CD14-positive monocyte (primary cell): ENCODE measurements at regions not wholly inside any gene's neighbourhood (a gene's known extent, or its start where the extent isn't known, plus 50 kb on each side); places are given as distances from the start of the nearest gene placed in this dataset.

ENCODE experiments used
- DNase-seq, 3 donors: peaks; one replicate each; pipeline ENCODE4 v3.0.0-alpha.2; 2011 to 2022
- H2AFZ ChIP-seq: 2 replicates; pipeline ENCODE4 v1.6.0; 2012; ENCODE audit warnings: mild to moderate bottlenecking, low read depth, low read length, inconsistent platforms; ENCODE audit not compliant: insufficient read depth, poor library complexity, severe bottlenecking
- H3K27ac ChIP-seq, 2 donors: 1 replicate in 1 of 2; 2 replicates in 1 of 2; pipeline ENCODE4 v1.5.1; 2012 to 2013; ENCODE audit warnings: low read length in 2 of 2, control low read depth in 1 of 2, inconsistent platforms in 1 of 2, low read depth in 1 of 2, mild to moderate bottlenecking in 1 of 2
- H3K27me3 ChIP-seq, 2 donors: one replicate each; pipeline versions ENCODE4 v1.6.0 to v1.6.1; 2011 to 2013; ENCODE audit warnings: low read length in 2 of 2; ENCODE audit not compliant: control insufficient read depth in 2 of 2, insufficient read depth in 2 of 2
- H3K36me3 ChIP-seq, 2 donors: replicated peaks in 1 of 2; 1 replicate in 1 of 2; 2 replicates in 1 of 2; pipeline versions ENCODE4 v1.5.1 to v1.6.1; 2012 to 2013; ENCODE audit warnings: low read length in 2 of 2, control low read depth in 1 of 2, inconsistent platforms in 1 of 2, mild to moderate bottlenecking in 1 of 2; ENCODE audit not compliant: insufficient read depth in 2 of 2, control insufficient read depth in 1 of 2
- H3K4me1 ChIP-seq, 2 donors: 1 replicate in 1 of 2; 2 replicates in 1 of 2; pipeline versions ENCODE4 v1.5.1 to v1.6.1; 2012 to 2013; ENCODE audit warnings: low read length in 2 of 2, control low read depth in 1 of 2, inconsistent platforms in 1 of 2, mild to moderate bottlenecking in 1 of 2, moderate library complexity in 1 of 2; ENCODE audit not compliant: insufficient read depth in 2 of 2, control insufficient read depth in 1 of 2
- H3K4me2 ChIP-seq: replicated peaks from 2 replicates; pipeline ENCODE3; 2012; ENCODE audit warnings: low read length, moderate library complexity, mild to moderate bottlenecking; ENCODE audit not compliant: poor library complexity, severe bottlenecking; ENCODE audit errors: extremely low read depth
- H3K4me3 ChIP-seq, 3 experiments: fragments of 200-600 bp in 1 of 3; sonication (generic) in 1 of 3; replicated peaks in 1 of 3; 1 replicate in 2 of 3; 2 replicates in 1 of 3; pipeline ENCODE4 v1.5.1; 2011 to 2013; ENCODE audit warnings: low read length in 3 of 3, mild to moderate bottlenecking in 3 of 3, control low read depth in 2 of 3, low read depth in 2 of 3, inconsistent platforms in 1 of 3, moderate library complexity in 1 of 3
- H3K79me2 ChIP-seq: 2 replicates; pipeline ENCODE4 v1.6.0; 2012; ENCODE audit warnings: mild to moderate bottlenecking, control low read depth, inconsistent platforms, low read length, moderate library complexity; ENCODE audit not compliant: insufficient read depth
- H3K9ac ChIP-seq: 2 replicates; pipeline ENCODE4 v1.6.0; 2017; ENCODE audit warnings: low read length, mild to moderate bottlenecking; ENCODE audit not compliant: insufficient read depth, poor library complexity, severe bottlenecking
- H3K9me3 ChIP-seq, 2 donors: replicated peaks in 1 of 2; 1 replicate in 1 of 2; 2 replicates in 1 of 2; pipeline versions ENCODE4 v1.5.1 to v1.6.1; 2012 to 2013; ENCODE audit warnings: low read length in 2 of 2, control low read depth in 1 of 2; ENCODE audit not compliant: control insufficient read depth in 1 of 2, insufficient read depth in 1 of 2
- H4K20me1 ChIP-seq: 2 replicates; pipeline ENCODE4 v1.6.0; 2012; ENCODE audit warnings: mild to moderate bottlenecking, low read length, control low read depth, moderate library complexity; ENCODE audit not compliant: insufficient read depth
- H3K27ac Mint-ChIP-seq, 7 donors: one replicate each; pipeline ENCODE4 v1.8.0; 2020; ENCODE audit warnings: mild to moderate bottlenecking in 7 of 7, mixed read lengths in 7 of 7, moderate library complexity in 6 of 7, inconsistent platforms in 2 of 7
- H3K27me3 Mint-ChIP-seq, 3 donors: one replicate each; pipeline ENCODE4 v1.8.0; 2021 to 2022; ENCODE audit warnings: low read depth in 3 of 3, mild to moderate bottlenecking in 3 of 3, mixed read lengths in 3 of 3, moderate library complexity in 3 of 3, inconsistent platforms in 1 of 3
- H3K36me3 Mint-ChIP-seq, 2 donors: one replicate each; pipeline ENCODE4 v1.8.0; 2020; ENCODE audit warnings: mixed read lengths in 2 of 2, inconsistent platforms in 1 of 2, mild to moderate bottlenecking in 1 of 2
- H3K4me1 Mint-ChIP-seq: one replicate; pipeline ENCODE4 v1.8.0; 2020; ENCODE audit warnings: mild to moderate bottlenecking, mixed read lengths
- H3K4me3 Mint-ChIP-seq, 2 donors: one replicate each; pipeline ENCODE4 v1.8.0; 2020; ENCODE audit warnings: mild to moderate bottlenecking in 2 of 2, mixed read lengths in 2 of 2, moderate library complexity in 1 of 2
- H3K9me3 Mint-ChIP-seq, 7 donors: one replicate each; pipeline ENCODE4 v1.8.0; 2020 to 2022; ENCODE audit warnings: mixed read lengths in 7 of 7, mild to moderate bottlenecking in 6 of 7, moderate library complexity in 6 of 7, inconsistent platforms in 2 of 7
- WGBS: methylation state at CpG from one replicate; pipeline ENCODE4 v1.1.5; 2013; ENCODE audit warnings: missing lambda C conversion rate; ENCODE audit not compliant: insufficient coverage; 5-methylcytosine and 5-hydroxymethylcytosine counted together
- intact Hi-C, 2 donors: fragments of 100-400 bp; cut with micrococcal nuclease; formaldehyde crosslinking; loops; one replicate each; pipeline versions ENCODE4 v1.15.0 to v1.15.1; 2023
- TF ChIP-seq, protein P1 (sequence below): fragments of 200-600 bp; IDR thresholded peaks from one replicate; pipeline ENCODE4 v1.8.0; 2022; ENCODE audit warnings: antibody characterized with exemption, mild to moderate bottlenecking

DNA sequence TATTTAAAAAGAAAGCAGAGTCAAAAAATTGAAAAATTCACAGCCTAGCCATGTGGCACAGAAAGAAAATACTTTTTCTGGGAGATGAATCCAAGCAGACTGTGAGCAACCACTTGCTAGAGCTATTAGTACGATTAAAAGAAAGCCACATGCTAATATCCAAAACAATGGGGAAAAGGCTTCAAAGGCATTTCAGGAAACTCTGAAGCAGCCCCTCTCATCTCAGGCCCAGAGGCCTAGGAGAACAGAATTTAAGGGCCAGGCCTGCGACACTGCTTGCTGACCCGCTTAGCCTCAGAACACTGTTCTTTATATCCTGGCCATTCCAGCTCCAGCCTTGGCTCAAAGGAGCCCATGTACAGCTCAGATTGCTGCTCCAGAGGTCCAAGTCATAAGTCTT, 1257.0 kb upstream of the CDH18 start:
- H3K4me3 Mint-ChIP-seq, result no peak overlapping the region
- no peaks in the 10 kb centered on the region for H3K36me3 Mint-ChIP-seq
- Histone ChIP-seq H3K36me3 (no peaks in the 10 kb centered on the region), H3K4me3 (no peak overlapping the region), H3K79me2 (no peaks in the 10 kb centered on the region), H3K27me3 (no peaks in the 10 kb centered on the region), H3K4me1 (no peaks in the 10 kb centered on the region), H3K27ac (no peak overlapping the region), H3K9ac (no peak overlapping the region), H4K20me1 (no peaks in the 10 kb centered on the region), H2AFZ (no peak overlapping the region), H3K4me2 (no peak overlapping the region), H3K9me3 (peaks cover 0 to 14% of the 10 kb centered on the region in 2 donors)
- H3K27ac Mint-ChIP-seq, result no peak overlapping the region
- no peaks in the 10 kb centered on the region for H3K27me3 Mint-ChIP-seq
- H3K4me1 Mint-ChIP-seq, result no peaks in the 10 kb centered on the region
- intact Hi-C loops, result no loop called here
- H3K9me3 Mint-ChIP-seq, result peaks cover 0 to 19% (median 2%) of the 10 kb centered on the region in 7 donors
- TF ChIP-seq, protein P1, sequence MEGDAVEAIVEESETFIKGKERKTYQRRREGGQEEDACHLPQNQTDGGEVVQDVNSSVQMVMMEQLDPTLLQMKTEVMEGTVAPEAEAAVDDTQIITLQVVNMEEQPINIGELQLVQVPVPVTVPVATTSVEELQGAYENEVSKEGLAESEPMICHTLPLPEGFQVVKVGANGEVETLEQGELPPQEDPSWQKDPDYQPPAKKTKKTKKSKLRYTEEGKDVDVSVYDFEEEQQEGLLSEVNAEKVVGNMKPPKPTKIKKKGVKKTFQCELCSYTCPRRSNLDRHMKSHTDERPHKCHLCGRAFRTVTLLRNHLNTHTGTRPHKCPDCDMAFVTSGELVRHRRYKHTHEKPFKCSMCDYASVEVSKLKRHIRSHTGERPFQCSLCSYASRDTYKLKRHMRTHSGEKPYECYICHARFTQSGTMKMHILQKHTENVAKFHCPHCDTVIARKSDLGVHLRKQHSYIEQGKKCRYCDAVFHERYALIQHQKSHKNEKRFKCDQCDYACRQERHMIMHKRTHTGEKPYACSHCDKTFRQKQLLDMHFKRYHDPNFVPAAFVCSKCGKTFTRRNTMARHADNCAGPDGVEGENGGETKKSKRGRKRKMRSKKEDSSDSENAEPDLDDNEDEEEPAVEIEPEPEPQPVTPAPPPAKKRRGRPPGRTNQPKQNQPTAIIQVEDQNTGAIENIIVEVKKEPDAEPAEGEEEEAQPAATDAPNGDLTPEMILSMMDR, result no peak
- 86% methylated on average over 2 of the region's 3 CpGs for WGBS
- DNase-seq, result no peak

DNA sequence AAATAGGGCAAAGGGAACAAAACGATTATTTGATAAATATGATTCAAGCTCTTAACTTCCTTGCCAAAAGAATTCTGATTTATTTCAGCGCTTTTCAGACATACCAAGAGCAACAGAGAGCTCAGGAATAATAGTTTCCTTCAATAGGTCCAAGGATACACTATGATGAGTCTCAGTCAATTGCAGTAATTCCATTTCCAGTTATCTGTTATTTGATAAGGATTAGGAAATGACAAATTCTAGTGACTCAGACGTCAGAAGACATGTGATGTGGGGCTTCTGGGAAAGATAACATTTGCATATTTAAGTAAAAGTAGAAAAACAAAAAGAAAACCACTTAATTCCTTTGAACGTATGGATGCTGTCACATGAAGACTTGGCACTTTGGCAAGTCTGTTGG, 1250.8 kb upstream of the CDH18 start:
- Mint-ChIP-seq H3K4me3 (no peak overlapping the region), H3K27ac (no peak overlapping the region), H3K27me3 (no peaks in the 10 kb centered on the region), H3K9me3 (peaks cover 0 to 6% (median 0%) of the 10 kb centered on the region in 7 donors), H3K4me1 (no peaks in the 10 kb centered on the region), H3K36me3 (no peaks in the 10 kb centered on the region)
- Histone ChIP-seq H3K9me3 (no peaks in the 10 kb centered on the region), H3K4me2 (no peak overlapping the region), H3K4me3 (no peak overlapping the region), H4K20me1 (no peaks in the 10 kb centered on the region), H3K9ac (no peak overlapping the region), H2AFZ (no peak overlapping the region), H3K4me1 (no peaks in the 10 kb centered on the region), H3K36me3 (no peaks in the 10 kb centered on the region), H3K27ac (no peak overlapping the region), H3K79me2 (no peaks in the 10 kb centered on the region), H3K27me3 (no peaks in the 10 kb centered on the region)
- TF ChIP-seq, protein P1, result no peak
- DNase-seq, result no peak
- intact Hi-C loops, result no loop called here
- no CpG with 5 or more reads among the region's 4 CpGs for WGBS
